ENCODE measurements at regions not wholly inside any gene's neighbourhood (a gene's known extent, or its start where the extent isn't known, plus 50 kb on each side); places are given as distances from the start of the nearest gene placed in this dataset.
A peak's percentile ranks its signal among the peaks of the same experiment; 100 is the strongest.

DNA sequence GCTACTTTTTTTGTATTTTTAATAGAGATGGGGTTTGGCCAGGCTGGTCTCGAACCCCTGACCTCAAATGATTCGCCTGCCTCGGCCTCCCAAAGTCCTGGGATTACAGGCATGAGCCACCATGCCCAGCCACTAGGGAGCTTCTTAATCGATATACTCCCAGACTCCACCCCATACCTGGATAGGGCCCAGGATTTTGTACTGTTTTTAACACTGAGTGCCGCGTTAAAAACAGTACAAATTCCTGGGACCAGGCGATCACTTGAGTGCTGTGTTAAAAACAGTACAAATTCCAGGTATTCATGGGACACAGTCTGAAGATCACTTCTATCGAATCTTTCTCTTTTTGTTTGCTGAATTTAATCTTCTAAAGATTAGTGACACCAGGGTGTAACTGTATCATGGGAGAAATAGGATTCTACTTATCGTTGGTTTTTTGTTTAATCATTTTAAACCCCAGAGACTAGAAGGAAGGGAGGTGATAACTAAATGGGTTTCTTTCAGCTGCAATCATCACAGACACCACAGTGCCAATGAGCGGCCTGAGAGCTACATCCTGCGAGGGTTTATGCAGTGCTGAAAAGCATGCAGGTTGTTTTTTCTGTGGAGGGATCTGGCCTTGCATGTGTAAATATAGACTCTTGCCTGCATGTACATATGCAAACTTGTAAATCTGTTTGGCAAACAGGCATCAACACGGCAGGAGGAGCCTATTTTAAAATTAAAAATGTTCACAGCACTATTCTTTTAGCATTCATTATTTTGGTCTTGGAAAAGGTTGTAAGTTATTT, 303.8 kb upstream of the WWC1 start:
- no peak for DNase-seq

DNA sequence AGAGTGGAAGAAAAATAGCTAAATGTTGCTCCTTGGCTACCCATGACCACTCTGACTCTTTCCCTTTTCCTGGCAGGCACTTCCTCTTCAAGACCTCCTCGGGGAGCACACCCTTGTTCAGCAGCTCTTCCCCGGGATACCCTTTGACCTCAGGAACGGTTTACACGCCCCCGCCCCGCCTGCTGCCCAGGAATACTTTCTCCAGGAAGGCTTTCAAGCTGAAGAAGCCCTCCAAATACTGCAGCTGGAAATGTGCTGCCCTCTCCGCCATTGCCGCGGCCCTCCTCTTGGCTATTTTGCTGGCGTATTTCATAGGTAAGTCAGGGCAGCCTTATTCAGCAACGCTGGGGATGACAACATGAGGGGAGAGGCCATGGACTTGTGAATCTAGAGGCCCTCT, 298.6 kb upstream of the WWC1 start:
- DNase-seq = no peak

GRCh38 chr5:167993771-167994170, 297.7 kb upstream of the WWC1 start:
- DNase-seq = no peak

DNA sequence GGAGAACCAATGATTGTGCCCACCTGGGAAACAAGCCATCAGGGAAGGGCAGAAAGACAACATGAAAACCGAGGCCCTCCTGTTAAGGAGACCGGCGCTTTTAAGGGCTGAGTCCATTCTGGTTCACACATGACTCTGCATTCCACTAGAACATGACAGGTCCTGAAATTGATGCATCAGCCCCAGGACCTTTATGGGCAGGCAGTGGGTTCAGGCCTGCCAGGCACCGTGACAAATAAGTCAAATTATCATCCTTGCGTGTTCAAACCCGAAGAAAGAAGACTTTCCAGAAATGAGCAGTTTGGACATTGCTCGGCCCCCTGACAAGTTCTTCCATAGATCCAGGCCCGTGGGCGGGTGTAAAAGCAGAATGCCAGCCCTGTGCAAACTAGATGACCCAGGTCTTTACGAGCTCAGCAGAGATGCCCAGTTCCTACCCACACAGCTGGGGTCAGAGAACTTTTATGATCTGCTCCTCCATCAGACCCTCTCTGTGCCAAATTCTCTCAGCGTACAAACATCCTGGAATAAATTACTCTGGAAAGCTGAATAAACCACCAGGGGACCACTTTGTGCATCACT, 295.5 kb upstream of the WWC1 start:
- DNase-seq = no peak

GRCh38 chr5:167998148-167998767, 293.2 kb upstream of the WWC1 start:
- DNase-seq = no peak

- DNase-seq = no peak
These were observed 292.3 kb upstream of the WWC1 start for GRCh38 chr5:167999182-167999581.

GRCh38 chr5:168001318-168001717, 290.1 kb upstream of the WWC1 start:
- DNase-seq = no peak

DNA sequence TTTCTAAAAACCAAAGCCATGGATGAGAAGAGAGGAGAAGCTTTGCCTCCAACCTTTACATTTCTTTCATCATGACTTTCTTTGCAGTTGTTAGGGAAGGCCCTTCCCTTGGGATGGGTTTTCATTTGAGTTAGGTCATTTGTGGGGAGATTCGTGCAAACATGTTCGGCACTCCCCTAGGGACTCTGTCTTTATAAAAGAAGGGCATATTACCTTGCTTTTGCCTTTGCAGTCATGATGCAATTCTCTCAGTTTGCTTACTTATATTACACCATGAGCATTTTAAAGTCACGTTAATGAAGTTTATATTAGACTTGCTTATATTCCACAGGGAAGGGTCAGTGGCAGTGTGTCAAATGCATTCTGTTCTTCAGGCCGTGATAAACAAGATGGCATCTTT, 289.3 kb upstream of the WWC1 start:
- no peak for DNase-seq

GRCh38 chr5:168005093-168005492, 286.4 kb upstream of the WWC1 start:
- DNase-seq = no peak

- no peak for DNase-seq
These were observed 285.5 kb upstream of the WWC1 start for GRCh38 chr5:168005936-168006335.

- no peak for DNase-seq
These were observed 284.9 kb upstream of the WWC1 start for GRCh38 chr5:168006456-168007130.

GRCh38 chr5:168007286-168007685, 284.2 kb upstream of the WWC1 start:
- no peak for DNase-seq

- DNase-seq = no peak
These were observed 282.9 kb upstream of the WWC1 start for GRCh38 chr5:168008555-168008954.

- DNase-seq = no peak
These were observed 280.3 kb upstream of the WWC1 start for GRCh38 chr5:168011096-168011495.

DNA sequence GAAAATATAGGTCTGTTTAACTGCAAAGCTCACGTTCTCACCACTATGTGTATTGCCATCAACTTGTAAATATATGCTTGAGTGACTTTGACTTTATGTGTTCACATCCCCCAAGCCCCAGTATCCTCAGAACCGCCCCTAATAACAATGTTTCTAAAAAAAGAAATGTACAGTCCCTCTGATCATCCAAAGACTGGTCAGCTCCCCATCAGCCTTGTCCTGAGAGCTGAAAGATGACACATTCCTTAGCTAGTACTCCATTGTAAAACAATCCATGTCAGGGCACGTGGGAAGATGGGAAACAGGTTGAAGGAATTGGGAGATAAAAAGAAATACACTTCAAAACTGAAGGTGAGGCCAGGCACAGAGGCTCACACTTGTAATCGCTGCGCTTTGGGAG, 279.4 kb upstream of the WWC1 start:
- DNase-seq = no peak

- no peak for DNase-seq
These were observed 277.9 kb upstream of the WWC1 start for GRCh38 chr5:168013546-168013945.

GRCh38 chr5:168014433-168015123, 276.9 kb upstream of the WWC1 start:
- no peak for DNase-seq

DNA sequence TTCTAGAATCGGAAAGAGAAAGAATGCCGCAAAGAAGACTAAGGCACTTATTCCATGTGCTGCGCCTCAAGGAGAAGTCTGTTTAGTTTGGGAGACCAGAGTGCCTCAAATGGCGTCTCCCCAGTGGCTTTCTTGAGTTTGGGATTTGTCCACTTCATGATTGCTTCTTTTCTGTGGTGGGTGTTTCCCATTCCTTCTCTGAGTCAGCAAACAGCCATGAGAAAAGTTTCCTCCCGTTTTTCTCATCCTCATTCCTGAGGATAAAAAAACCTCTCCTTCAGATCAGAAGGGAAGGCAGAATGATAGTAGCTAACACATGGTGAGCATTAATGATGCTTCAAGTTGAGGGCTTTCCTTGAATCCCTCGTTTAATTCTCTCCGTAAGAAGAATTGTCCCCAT, 275.9 kb upstream of the WWC1 start:
- no peak for DNase-seq

DNA sequence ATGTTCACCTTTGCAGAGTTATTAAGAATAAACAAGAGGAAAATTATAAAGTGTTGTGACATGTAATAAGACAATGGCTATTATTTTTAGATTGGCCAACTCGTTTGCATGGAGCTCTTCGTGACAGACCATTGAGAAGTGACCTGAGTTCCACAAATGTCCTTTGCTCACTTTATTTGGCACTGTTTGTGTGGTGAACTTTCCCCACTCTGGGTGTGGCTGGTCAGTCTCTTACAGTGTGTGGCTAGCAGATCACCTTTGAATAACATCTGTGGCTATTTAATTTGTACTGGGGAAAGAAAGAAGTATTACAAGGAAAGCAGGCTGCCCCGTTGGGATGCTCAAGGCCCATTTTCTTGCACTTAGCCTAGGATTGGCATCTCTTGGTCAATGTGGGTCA, 274.1 kb upstream of the WWC1 start:
- no peak for DNase-seq

- no peak for DNase-seq
These were observed 272.3 kb upstream of the WWC1 start for GRCh38 chr5:168019143-168019542.

- peak in 1 of 2 donors; percentile 3 for DNase-seq
These were observed 270.7 kb upstream of the WWC1 start for GRCh38 chr5:168020542-168021294.
